ENCODE measurements at regions not wholly inside any gene's neighbourhood (a gene's known extent, or its start where the extent isn't known, plus 50 kb on each side); places are given as distances from the start of the nearest gene placed in this dataset.

- Mint-ChIP-seq H3K4me1 (no peaks in the 10 kb centered on the region), H3K27ac (no peak overlapping the region), H3K36me3 (ENCODE audit: low read depth) (no peaks in the 10 kb centered on the region)
Measured at GRCh38 chr14:98950353-98950895, 321.6 kb downstream of the BCL11B start.

GRCh38 chr14:98951031-98951430 lies 321.0 kb downstream of the BCL11B start:
- H3K4me1 Mint-ChIP-seq: no peaks in the 10 kb centered on the region
- TF ChIP-seq CTCF (IDR thresholded peaks at IDR 0.05): no peak
- peaks cover 8% of the 10 kb centered on the region for H3K9me3 Mint-ChIP-seq
- no peak overlapping the region for H3K4me3 Mint-ChIP-seq
- H3K27me3 Mint-ChIP-seq: no peaks in the 10 kb centered on the region
- intact Hi-C loops (cut with micrococcal nuclease): no loop called here
- no peak overlapping the region for H3K27ac Mint-ChIP-seq
- POLR2A ChIA-PET: no interaction called here
- CTCF ChIA-PET: no interaction called here
- no peak for DNase-seq
- ATAC-seq (ENCODE audit: low read depth): no peak
- no peaks in the 10 kb centered on the region for H3K36me3 Mint-ChIP-seq (ENCODE audit: low read depth)

More at GRCh38 chr14:98950353-98950895, 321.6 kb downstream of the BCL11B start:
- ChIA-PET CTCF (no interaction called here), POLR2A (no interaction called here)
- intact Hi-C loops (cut with micrococcal nuclease): no loop called here
- Mint-ChIP-seq H3K27me3 (no peaks in the 10 kb centered on the region), H3K4me3 (no peak overlapping the region), H3K9me3 (peaks cover 8% of the 10 kb centered on the region)
- ATAC-seq (ENCODE audit: low read depth): no peak
- no peak for DNase-seq
- no peak for TF ChIP-seq CTCF (IDR thresholded peaks at IDR 0.05)

- H3K36me3 Mint-ChIP-seq (ENCODE audit: low read depth): no peaks in the 10 kb centered on the region
- no peak for TF ChIP-seq CTCF (IDR thresholded peaks at IDR 0.05)
- no peak for DNase-seq
- H3K27ac Mint-ChIP-seq: no peak overlapping the region
- no peak overlapping the region for H3K4me3 Mint-ChIP-seq
- H3K9me3 Mint-ChIP-seq: peaks cover 5% of the 10 kb centered on the region
- intact Hi-C loops (cut with micrococcal nuclease): no loop called here
- ATAC-seq (ENCODE audit: low read depth): no peak
- ChIA-PET CTCF (no interaction called here), POLR2A (no interaction called here)
- no peaks in the 10 kb centered on the region for H3K27me3 Mint-ChIP-seq
- no peaks in the 10 kb centered on the region for H3K4me1 Mint-ChIP-seq
Measured at GRCh38 chr14:98951521-98952152, 320.4 kb downstream of the BCL11B start.

GRCh38 chr14:98952593-98953350 lies 319.2 kb downstream of the BCL11B start:
- no peak overlapping the region for H3K4me3 Mint-ChIP-seq
- CTCF ChIA-PET: no interaction called here
- TF ChIP-seq CTCF (IDR thresholded peaks at IDR 0.05): no peak
- no peak overlapping the region for H3K27ac Mint-ChIP-seq
- H3K36me3 Mint-ChIP-seq (ENCODE audit: low read depth): no peaks in the 10 kb centered on the region
- POLR2A ChIA-PET: no interaction called here
- DNase-seq (no peak), ATAC-seq (ENCODE audit: low read depth) (no peak)
- H3K27me3 Mint-ChIP-seq: no peaks in the 10 kb centered on the region
- peaks cover 2% of the 10 kb centered on the region for H3K9me3 Mint-ChIP-seq
- intact Hi-C loops (cut with micrococcal nuclease): no loop called here
- no peaks in the 10 kb centered on the region for H3K4me1 Mint-ChIP-seq

GRCh38 chr14:98953551-98954348 lies 318.2 kb downstream of the BCL11B start:
- DNase-seq: no peak
- ATAC-seq (ENCODE audit: low read depth): no peak
- H3K4me3 Mint-ChIP-seq: no peak overlapping the region
- TF ChIP-seq CTCF (IDR thresholded peaks at IDR 0.05): no peak
- POLR2A ChIA-PET: no interaction called here
- H3K9me3 Mint-ChIP-seq: peaks cover 2% of the 10 kb centered on the region
- no peak overlapping the region for H3K27ac Mint-ChIP-seq
- no peaks in the 10 kb centered on the region for H3K36me3 Mint-ChIP-seq (ENCODE audit: low read depth)
- no peaks in the 10 kb centered on the region for H3K4me1 Mint-ChIP-seq
- intact Hi-C loops (cut with micrococcal nuclease): no loop called here
- H3K27me3 Mint-ChIP-seq: no peaks in the 10 kb centered on the region
- CTCF ChIA-PET: no interaction called here

Data from activated B cell treated with CpG ODN at 0.5 μM for 24 hours (primary cell).